ENCODE measurements at regions not wholly inside any gene's neighbourhood (a gene's known extent, or its start where the extent isn't known, plus 50 kb on each side); places are given as distances from the start of the nearest gene placed in this dataset.

DNA sequence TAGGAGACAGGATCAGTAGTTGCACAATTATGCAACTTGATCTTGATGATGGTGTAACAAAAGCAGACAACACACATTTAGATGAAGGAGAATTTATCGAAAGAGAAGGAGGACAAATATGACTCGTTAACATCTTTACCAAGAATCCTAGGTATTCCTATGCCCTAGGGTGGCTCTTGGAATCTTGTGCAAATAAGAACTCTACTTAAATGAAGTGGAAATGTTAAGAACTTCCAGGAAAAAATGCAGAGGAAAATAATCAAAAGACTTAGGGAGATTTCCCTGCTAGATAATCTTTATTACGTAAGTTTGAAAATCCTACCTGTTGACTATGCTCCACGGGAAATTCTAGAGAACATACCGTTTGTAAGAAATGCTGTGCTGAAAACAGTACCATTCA, 485.4 kb downstream of the POM121L12 start (continued):
- TF ChIP-seq, protein P1, sequence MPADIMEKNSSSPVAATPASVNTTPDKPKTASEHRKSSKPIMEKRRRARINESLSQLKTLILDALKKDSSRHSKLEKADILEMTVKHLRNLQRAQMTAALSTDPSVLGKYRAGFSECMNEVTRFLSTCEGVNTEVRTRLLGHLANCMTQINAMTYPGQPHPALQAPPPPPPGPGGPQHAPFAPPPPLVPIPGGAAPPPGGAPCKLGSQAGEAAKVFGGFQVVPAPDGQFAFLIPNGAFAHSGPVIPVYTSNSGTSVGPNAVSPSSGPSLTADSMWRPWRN (IDR thresholded peaks at IDR 0.05; ENCODE audit: low read depth): no peak
- TF ChIP-seq ZNF431 (CRISPR knock-in tag; IDR thresholded peaks at IDR 0.05): no peak
- TF ChIP-seq MTA1 (IDR thresholded peaks at IDR 0.05; ENCODE audit: borderline replicate concordance): no peak
- TF ChIP-seq MITF (IDR thresholded peaks at IDR 0.05): no peak
- TF ChIP-seq CTCF (IDR thresholded peaks at IDR 0.05 in 2 of 3, conservative IDR thresholded peaks at IDR 0.05 in 1 of 3; ENCODE audit: insufficient read depth in 2 of 3, low read depth in 1 of 3, low read length in 3 of 3): no peak

DNA sequence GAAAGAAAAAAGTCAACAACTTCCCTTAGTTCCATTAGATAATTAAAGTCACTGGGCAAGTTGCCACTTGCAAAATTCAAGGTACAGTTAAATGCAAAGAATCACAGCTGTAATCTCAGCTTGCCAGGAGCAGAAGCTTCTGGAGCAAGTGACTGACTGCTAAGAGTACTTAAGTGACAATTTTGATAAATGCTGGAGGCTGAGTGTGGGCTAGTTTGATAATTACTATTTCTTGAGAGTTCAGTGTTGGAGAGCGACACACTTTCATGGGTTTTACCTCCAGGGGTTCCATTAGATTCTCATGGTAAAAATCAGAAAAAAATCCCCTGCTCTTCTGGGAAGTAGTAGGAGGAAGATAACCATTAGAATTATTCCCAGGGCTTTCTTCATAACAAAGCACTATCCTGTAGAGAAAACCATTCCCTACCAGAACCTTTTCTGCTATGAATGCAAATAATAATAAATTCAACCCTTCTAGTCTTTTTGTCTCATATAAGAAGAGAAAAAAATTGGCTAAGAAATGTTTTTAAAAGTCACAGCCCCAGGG, 486.3 kb downstream of the POM121L12 start:
- Histone ChIP-seq H3K36me3 (ENCODE audit: control insufficient read depth, insufficient read depth, low read length) (no peaks in the 10 kb centered on the region), H3K4me2 (ENCODE audit: insufficient read depth, low read length) (no peak overlapping the region), H3K27me3 (ENCODE audit: control insufficient read depth in 2 of 2, insufficient read depth in 2 of 2, low read length in 2 of 2) (no peaks in the 10 kb centered on the region), H3K4me1 (replicated peaks in 1 of 2; ENCODE audit: control insufficient read depth in 2 of 2, insufficient read depth in 2 of 2, low read length in 2 of 2) (no peaks in the 10 kb centered on the region), H3K79me2 (ENCODE audit: control insufficient read depth, insufficient read depth, low read length) (no peaks in the 10 kb centered on the region), H4K20me1 (replicated peaks; ENCODE audit: control insufficient read depth, insufficient read depth, low read length) (no peaks in the 10 kb centered on the region), H3K4me3 (no peak overlapping the region), H3K27ac (ENCODE audit: extremely low read depth, low read depth, low read length) (no peak overlapping the region), H3K9me1 (ENCODE audit: control insufficient read depth, insufficient read depth, low read length) (no peaks in the 10 kb centered on the region), H3K9me3 (replicated peaks; ENCODE audit: control insufficient read depth, insufficient read depth, low read depth, low read length) (no peaks in the 10 kb centered on the region), H3K9ac (ENCODE audit: insufficient read depth in 1 of 2, low read depth in 2 of 2, low read length in 2 of 2) (no peak overlapping the region), H2AFZ (ENCODE audit: low read depth, low read length) (no peak overlapping the region)
- FAIRE-seq: no peak
- ATAC-seq: no peak
- in situ Hi-C loops (cut with MboI): no loop called here
- WGBS (ENCODE audit: insufficient coverage, low coverage, missing lambda C conversion rate): 0% methylated on average over 1 of the region's 1 CpG
- no TSS peak for BruUV-seq (replicated peaks)
- ChIA-PET POLR2A (no interaction called here), CTCF (ENCODE audit: low intra/inter-chr PET ratio) (no interaction called here)
- no peak for DNase-seq (ENCODE audit: extremely low read depth in 1 of 4, low spot score in 3 of 4)
- intact Hi-C loops (cut with micrococcal nuclease): no loop called here
- TF ChIP-seq DMBX1 (CRISPR knock-in tag; IDR thresholded peaks at IDR 0.05; ENCODE audit: borderline replicate concordance) (no peak), ZNF324 (CRISPR knock-in tag; IDR thresholded peaks at IDR 0.05) (no peak), KDM5B (IDR thresholded peaks at IDR 0.05; ENCODE audit: insufficient replicate concordance, low read depth, low read length) (no peak), NR3C1 (CRISPR knock-in tag; IDR thresholded peaks at IDR 0.05) (no peak), VEZF1 (CRISPR knock-in tag; IDR thresholded peaks at IDR 0.05) (no peak), MTF1 (CRISPR knock-in tag; IDR thresholded peaks at IDR 0.05; ENCODE audit: borderline replicate concordance) (no peak), RNF2 (IDR thresholded peaks at IDR 0.05) (no peak), NFIX (CRISPR knock-in tag; IDR thresholded peaks at IDR 0.05; ENCODE audit: low read depth) (no peak), FOXJ2 (tag; IDR thresholded peaks at IDR 0.05) (no peak)
